Heart right ventricle (tissue), 16 donors: ENCODE measurements at regions not wholly inside any gene's neighbourhood (a gene's known extent, or its start where the extent isn't known, plus 50 kb on each side); places are given as distances from the start of the nearest gene placed in this dataset.

Experiments
- ATAC-seq, 8 donors: fragments of 200-7000 bp; cut with Tn5 transposase; one replicate each; pipeline ENCODE4 v1.9.1; 2020; ENCODE audit warnings: mild to moderate bottlenecking in 8 of 8, moderate library complexity in 8 of 8, moderate number of reproducible peaks in 1 of 8
- DNase-seq, 2 donors: peaks; one replicate each; pipeline ENCODE4 v3.0.0-alpha.2; 2020
- H3K27ac ChIP-seq, 10 donors: fragments of 200-600 bp; sonication (generic) in 2 of 10; one replicate each; pipeline versions ENCODE4 v1.5.0 to v1.8.0; 2020 to 2022; ENCODE audit warnings: mild to moderate bottlenecking in 3 of 10
- H3K27me3 ChIP-seq, 7 donors: fragments of 200-600 bp; one replicate each; pipeline ENCODE4 v1.8.0; 2021 to 2022; ENCODE audit warnings: mild to moderate bottlenecking in 2 of 7
- H3K36me3 ChIP-seq, 9 donors: fragments of 200-600 bp; sonication (generic) in 1 of 9; one replicate each; pipeline versions ENCODE4 v1.5.0 to v1.8.0; 2020 to 2022; ENCODE audit warnings: mild to moderate bottlenecking in 2 of 9
- H3K4me1 ChIP-seq, 9 donors: fragments of 200-600 bp; sonication (generic) in 1 of 9; one replicate each; pipeline versions ENCODE4 v1.5.0 to v1.8.0; 2020 to 2022; ENCODE audit warnings: mild to moderate bottlenecking in 4 of 9
- H3K4me3 ChIP-seq, 10 donors: fragments of 200-600 bp; sonication (generic) in 2 of 10; one replicate each; pipeline versions ENCODE4 v1.5.0 to v1.8.0; 2020 to 2022; ENCODE audit warnings: mild to moderate bottlenecking in 7 of 10, moderate library complexity in 2 of 10
- H3K9me3 ChIP-seq, 11 donors: fragments of 200-600 bp in 10 of 11; sonication (generic) in 2 of 11; one replicate each; pipeline versions ENCODE4 v1.5.0 to v1.8.0; 2013 to 2022; ENCODE audit warnings: mild to moderate bottlenecking in 2 of 11, control low read depth in 1 of 11, moderate library complexity in 1 of 11
- CTCF ChIP-seq, 9 donors: fragments of 200-600 bp; sonication (generic) in 2 of 9; IDR thresholded peaks; one replicate each; pipeline versions ENCODE4 v1.5.0 to v1.8.0; 2021 to 2022; ENCODE audit warnings: antibody characterized with exemption in 9 of 9, mild to moderate bottlenecking in 5 of 9, moderate library complexity in 1 of 9
- WGBS, 2 donors: extraction: QIAGEN DNeasy Blood & Tissue Kit; methylation state at CpG; one replicate each; pipeline ENCODE4 v1.1.7; 2013; ENCODE audit warnings: inconsistent platforms in 1 of 2; 5-methylcytosine and 5-hydroxymethylcytosine counted together
- intact Hi-C, 10 donors: fragments of 100-400 bp; cut with DNase I; formaldehyde crosslinking; loops; one replicate each; pipeline versions ENCODE4 v1.11.1 to v1.14.2; 2022
- donor health status: Arrhythmogenic right ventricular cardiomyopathy.
- donor health status: ischemic (EF 13 %, LVEDD 7.1; RV severe dilation, severe dysfunction).
- donor health status: healthy with polysubstance abuse.
- donor health status: DM: no; HTN: yes; CAD: no.
- donor health status: DM: no; HTN: no; CAD: no.
- donor health status: ischemic (EF 25% LVEDD 6.9; RV normal size, moderate dysfunction).
- donor health status: ischemic (EF 25% LVEDD 5.7; RV mildly dilated, moderate dysfunction).
- donor health status: healthy.
- donor health status: DM: yes; HTN: yes; CAD: no.
- donor health status: Ischemic cardiomyopathy.
- donor health status: ischemic (EF 35%, LVEDD 5.7; RV mildly dilated, moderate dysfunction).
- donor health status: nonischemic (EF 11% LVEDD 7.7; RV severe dilation, severe dysfunction).
- donor health status: DM: yes; HTN: yes; CAD: no.
- donor health status: PGD.
- donor health status: ischemic (EF 29% LVEDD 5.4; RV normal size, mild dysfunction).
- donor health status: nonischemic (EF 23%, LVEDD 6.1; RV moderate dilation, normal function).

- no peaks in the 10 kb centered on the region for H3K36me3 ChIP-seq
- H3K27ac ChIP-seq: no peak overlapping the region
- no peak overlapping the region for H3K4me3 ChIP-seq
- no peak for TF ChIP-seq CTCF (IDR thresholded peaks at IDR 0.05)
- DNase-seq (no peak), ATAC-seq (no peak)
- peaks cover 0 to 18% (median 9%) of the 10 kb centered on the region in 11 donors for H3K9me3 ChIP-seq
- intact Hi-C loops: no loop called here
- 86 to 94% methylated on average over 1 of the region's 1 CpG for WGBS, 2 donors
- no peaks in the 10 kb centered on the region for H3K27me3 ChIP-seq
- no peaks in the 10 kb centered on the region for H3K4me1 ChIP-seq
Observed at GRCh38 chr5:109249126-109249525, 160.6 kb downstream of the PJA2 start.

- ATAC-seq (no peak), DNase-seq (no peak)
- Histone ChIP-seq H3K36me3 (no peaks in the 10 kb centered on the region), H3K4me3 (no peak overlapping the region), H3K27me3 (no peaks in the 10 kb centered on the region), H3K4me1 (no peaks in the 10 kb centered on the region), H3K27ac (no peak overlapping the region), H3K9me3 (peaks cover 0 to 18% (median 9%) of the 10 kb centered on the region in 11 donors)
- intact Hi-C loops: no loop called here
- no peak for TF ChIP-seq CTCF (IDR thresholded peaks at IDR 0.05)
Observed at GRCh38 chr5:109247986-109248385, 161.8 kb downstream of the PJA2 start.

- Histone ChIP-seq H3K4me1 (no peaks in the 10 kb centered on the region), H3K4me3 (no peak overlapping the region), H3K9me3 (peaks cover 0 to 18% (median 9%) of the 10 kb centered on the region in 11 donors), H3K27me3 (no peaks in the 10 kb centered on the region), H3K27ac (no peak overlapping the region), H3K36me3 (no peaks in the 10 kb centered on the region)
- intact Hi-C loops: no loop called here
- no peak for TF ChIP-seq CTCF (IDR thresholded peaks at IDR 0.05)
- DNase-seq (no peak), ATAC-seq (no peak)
- WGBS, 2 donors: 88 to 95% methylated on average over 7 of the region's 7 CpGs
Observed at GRCh38 chr5:109246841-109247592, 162.8 kb downstream of the PJA2 start.
